ENCODE measurements at regions not wholly inside any gene's neighbourhood (a gene's known extent, or its start where the extent isn't known, plus 50 kb on each side); places are given as distances from the start of the nearest gene placed in this dataset.

GRCh38 chr6:22925920-22926789 lies 356.8 kb downstream of the HDGFL1 start:
- no peak for DNase-seq (ENCODE audit: low read depth)
- TF ChIP-seq CTCF (conservative IDR thresholded peaks at IDR 0.05; ENCODE audit: low read depth, low read length): no peak
- H3K4me3 ChIP-seq (ENCODE audit: low read depth, low read length): no peak overlapping the region

GRCh38 chr6:22926790-22927354 lies 357.5 kb downstream of the HDGFL1 start:
- H3K4me3 ChIP-seq (ENCODE audit: low read depth, low read length): no peak overlapping the region
- TF ChIP-seq CTCF (conservative IDR thresholded peaks at IDR 0.05; ENCODE audit: low read depth, low read length): no peak
- no peak for DNase-seq (ENCODE audit: low read depth)

- no peak overlapping the region for H3K4me3 ChIP-seq (ENCODE audit: low read depth, low read length)
- no peak for TF ChIP-seq CTCF (conservative IDR thresholded peaks at IDR 0.05; ENCODE audit: low read depth, low read length)
- no peak for DNase-seq (ENCODE audit: low read depth)
Measured at GRCh38 chr6:22928775-22929174, 359.4 kb downstream of the HDGFL1 start.

GRCh38 chr6:22929311-22929985 lies 360.1 kb downstream of the HDGFL1 start:
- H3K4me3 ChIP-seq (ENCODE audit: low read depth, low read length): no peak overlapping the region
- no peak for DNase-seq (ENCODE audit: low read depth)
- no peak for TF ChIP-seq CTCF (conservative IDR thresholded peaks at IDR 0.05; ENCODE audit: low read depth, low read length)

- DNase-seq (ENCODE audit: low read depth): no peak
- no peak overlapping the region for H3K4me3 ChIP-seq (ENCODE audit: low read depth, low read length)
- no peak for TF ChIP-seq CTCF (conservative IDR thresholded peaks at IDR 0.05; ENCODE audit: low read depth, low read length)
Measured at GRCh38 chr6:22940581-22941290, 371.4 kb downstream of the HDGFL1 start.

- no peak for TF ChIP-seq CTCF (conservative IDR thresholded peaks at IDR 0.05; ENCODE audit: low read depth, low read length)
- DNase-seq (ENCODE audit: low read depth): no peak
- no peak overlapping the region for H3K4me3 ChIP-seq (ENCODE audit: low read depth, low read length)
Measured at GRCh38 chr6:22942403-22942802, 373.0 kb downstream of the HDGFL1 start.
